GM12878 (cell line): ENCODE measurements at regions not wholly inside any gene's neighbourhood (a gene's known extent, or its start where the extent isn't known, plus 50 kb on each side); places are given as distances from the start of the nearest gene placed in this dataset.

Source experiments
- ATAC-seq: fragments of 200-7000 bp; cut with Tn5 transposase; 3 replicates; pipeline ENCODE4 v1.9.1; 2020; ENCODE audit warnings: mild to moderate bottlenecking, moderate library complexity
- BruUV-seq: library from RNA; stranded (reverse); fragments of 400-500 nt; replicated peaks from 2 replicates; lab custom pipeline; 2021; lab: Mats Ljungman, UMichigan
- CTCF ChIA-PET: fragments of 300-600 bp; sonication (Branson Sonifier 250); formaldehyde crosslinking; extraction: SDS; loops from one replicate; lab custom pipeline; 2021; ENCODE audit warnings: inconsistent platforms; lab: Yijun Ruan, JAX
- POLR2A ChIA-PET: fragments of 350-600 bp; formaldehyde crosslinking; extraction: SDS; loops from one replicate; lab custom pipeline; 2021; ENCODE audit warnings: inconsistent platforms; lab: Charles Lee
- RAD21 ChIA-PET: fragments of 300-600 bp; sonication (Branson Sonifier 250); formaldehyde crosslinking; loops from one replicate; lab custom pipeline; 2023; ENCODE audit warnings: antibody characterized with exemption; ENCODE audit not compliant: unreplicated experiment; lab: Charles Lee
- SMC1A ChIA-PET: fragments of 300-600 bp; sonication (Branson Sonifier 250); formaldehyde crosslinking; loops from one replicate; lab custom pipeline; 2023; ENCODE audit not compliant: unreplicated experiment, uncharacterized antibody; lab: Charles Lee
- DNase-seq: peaks from one replicate; pipeline ENCODE4 v3.0.0-alpha.2; 2011; ENCODE audit warnings: low read depth, low spot score
- FAIRE-seq: peaks from 3 replicates; lab custom pipeline; 2011; peaks lifted over from hg19 to GRCh38; lab: Jason Lieb, UNC
- H2AFZ ChIP-seq: 2 replicates; pipeline ENCODE4 v1.6.0; 2011; ENCODE audit warnings: low read depth, low read length, control low read depth; ENCODE audit not compliant: control insufficient read depth
- H3K27ac ChIP-seq: 2 replicates; pipeline ENCODE4 v1.5.1; 2011; ENCODE audit warnings: control low read depth; ENCODE audit not compliant: control insufficient read depth, insufficient read depth
- H3K27me3 ChIP-seq, 2 experiments: replicated peaks in 1 of 2; 2 replicates each; pipeline versions ENCODE4 v1.6.0 to v1.6.1; 2011; ENCODE audit warnings: low read length in 1 of 2; ENCODE audit not compliant: control insufficient read depth in 2 of 2, insufficient read depth in 2 of 2
- H3K36me3 ChIP-seq, 2 experiments: 2 replicates each; pipeline ENCODE4 v1.5.1; 2011; ENCODE audit warnings: low read length in 1 of 2; ENCODE audit not compliant: control insufficient read depth in 2 of 2, insufficient read depth in 2 of 2
- H3K4me1 ChIP-seq: 2 replicates; pipeline ENCODE4 v1.6.1; 2011; ENCODE audit warnings: mild to moderate bottlenecking, low read length, moderate library complexity, mixed read lengths; ENCODE audit not compliant: control insufficient read depth, insufficient read depth
- H3K4me2 ChIP-seq: 2 replicates; pipeline ENCODE4 v1.6.0; 2011; ENCODE audit warnings: control low read depth; ENCODE audit not compliant: control insufficient read depth, insufficient read depth
- H3K4me3 ChIP-seq: fragments of 200-600 bp; sonication (generic); 2 replicates; pipeline ENCODE4 v1.5.1; 2016
- H3K79me2 ChIP-seq: 2 replicates; pipeline ENCODE4 v1.6.0; 2011; ENCODE audit warnings: low read length; ENCODE audit not compliant: control insufficient read depth, insufficient read depth
- H3K9ac ChIP-seq: 2 replicates; pipeline ENCODE4 v1.8.0; 2011; ENCODE audit warnings: low read length, control low read depth, mixed read lengths; ENCODE audit not compliant: control insufficient read depth, insufficient read depth
- H3K9me3 ChIP-seq: replicated peaks from 3 replicates; pipeline ENCODE4 v1.5.1; 2011; ENCODE audit warnings: mild to moderate bottlenecking, low read length; ENCODE audit not compliant: control insufficient read depth, insufficient read depth
- H4K20me1 ChIP-seq: 2 replicates; pipeline ENCODE4 v1.6.0; 2011; ENCODE audit not compliant: control insufficient read depth, insufficient read depth
- ASH2L ChIP-seq: fragments of 300-600, 200-600 bp; sonication (generic); IDR thresholded peaks from 2 replicates; pipeline ENCODE4 v1.6.1; 2017; ENCODE audit warnings: low read depth, mild to moderate bottlenecking, borderline replicate concordance
- ZZZ3 ChIP-seq: IDR thresholded peaks from 2 replicates; pipeline ENCODE4 v1.6.1; 2011; ENCODE audit warnings: low read depth; ENCODE audit not compliant: control insufficient read depth, insufficient read length
- in situ Hi-C: fragments of 300-500 bp; cut with MboI; formaldehyde crosslinking; loops from 9 replicates; pipeline ENCODE4 v1.14.3; 2018; ENCODE audit warnings: mixed read lengths
- intact Hi-C: fragments of 100-400 bp; cut with micrococcal nuclease; formaldehyde crosslinking; loops from one replicate; pipeline ENCODE4 v1.14.2; 2022; ENCODE audit not compliant: unreplicated experiment
- TF ChIP-seq, protein P1 (sequence below): fragments of 450-650 bp; IDR thresholded peaks from 2 replicates; pipeline ENCODE4 v1.6.1; 2017; ENCODE audit warnings: mild to moderate bottlenecking, moderate library complexity
- TF ChIP-seq, protein P2 (sequence below): fragments of 450-650 bp; IDR thresholded peaks from 2 replicates; pipeline ENCODE4 v1.6.1; 2017; ENCODE audit warnings: mild to moderate bottlenecking, low read depth, inconsistent platforms; ENCODE audit not compliant: poor library complexity, severe bottlenecking
- TF ChIP-seq, protein P3 (sequence below): IDR thresholded peaks from 2 replicates; pipeline ENCODE4 v1.6.1; 2012; ENCODE audit warnings: low read depth, low read length, improper control_type of control experiment

- H3K4me1 ChIP-seq: no peaks in the 10 kb centered on the region
- no peak for FAIRE-seq
- no peaks in the 10 kb centered on the region for H4K20me1 ChIP-seq
- no peak overlapping the region for H3K4me3 ChIP-seq
- no peak for ATAC-seq
- no peak for DNase-seq
- no TSS peak for BruUV-seq
- no peaks in the 10 kb centered on the region for H3K79me2 ChIP-seq
- H3K27ac ChIP-seq: no peak overlapping the region
- SMC1A ChIA-PET: no interaction called here
- TF ChIP-seq, protein P1, sequence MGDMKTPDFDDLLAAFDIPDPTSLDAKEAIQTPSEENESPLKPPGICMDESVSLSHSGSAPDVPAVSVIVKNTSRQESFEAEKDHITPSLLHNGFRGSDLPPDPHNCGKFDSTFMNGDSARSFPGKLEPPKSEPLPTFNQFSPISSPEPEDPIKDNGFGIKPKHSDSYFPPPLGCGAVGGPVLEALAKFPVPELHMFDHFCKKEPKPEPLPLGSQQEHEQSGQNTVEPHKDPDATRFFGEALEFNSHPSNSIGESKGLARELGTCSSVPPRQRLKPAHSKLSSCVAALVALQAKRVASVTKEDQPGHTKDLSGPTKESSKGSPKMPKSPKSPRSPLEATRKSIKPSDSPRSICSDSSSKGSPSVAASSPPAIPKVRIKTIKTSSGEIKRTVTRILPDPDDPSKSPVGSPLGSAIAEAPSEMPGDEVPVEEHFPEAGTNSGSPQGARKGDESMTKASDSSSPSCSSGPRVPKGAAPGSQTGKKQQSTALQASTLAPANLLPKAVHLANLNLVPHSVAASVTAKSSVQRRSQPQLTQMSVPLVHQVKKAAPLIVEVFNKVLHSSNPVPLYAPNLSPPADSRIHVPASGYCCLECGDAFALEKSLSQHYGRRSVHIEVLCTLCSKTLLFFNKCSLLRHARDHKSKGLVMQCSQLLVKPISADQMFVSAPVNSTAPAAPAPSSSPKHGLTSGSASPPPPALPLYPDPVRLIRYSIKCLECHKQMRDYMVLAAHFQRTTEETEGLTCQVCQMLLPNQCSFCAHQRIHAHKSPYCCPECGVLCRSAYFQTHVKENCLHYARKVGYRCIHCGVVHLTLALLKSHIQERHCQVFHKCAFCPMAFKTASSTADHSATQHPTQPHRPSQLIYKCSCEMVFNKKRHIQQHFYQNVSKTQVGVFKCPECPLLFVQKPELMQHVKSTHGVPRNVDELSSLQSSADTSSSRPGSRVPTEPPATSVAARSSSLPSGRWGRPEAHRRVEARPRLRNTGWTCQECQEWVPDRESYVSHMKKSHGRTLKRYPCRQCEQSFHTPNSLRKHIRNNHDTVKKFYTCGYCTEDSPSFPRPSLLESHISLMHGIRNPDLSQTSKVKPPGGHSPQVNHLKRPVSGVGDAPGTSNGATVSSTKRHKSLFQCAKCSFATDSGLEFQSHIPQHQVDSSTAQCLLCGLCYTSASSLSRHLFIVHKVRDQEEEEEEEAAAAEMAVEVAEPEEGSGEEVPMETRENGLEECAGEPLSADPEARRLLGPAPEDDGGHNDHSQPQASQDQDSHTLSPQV: no peak
- TF ChIP-seq, protein P2, sequence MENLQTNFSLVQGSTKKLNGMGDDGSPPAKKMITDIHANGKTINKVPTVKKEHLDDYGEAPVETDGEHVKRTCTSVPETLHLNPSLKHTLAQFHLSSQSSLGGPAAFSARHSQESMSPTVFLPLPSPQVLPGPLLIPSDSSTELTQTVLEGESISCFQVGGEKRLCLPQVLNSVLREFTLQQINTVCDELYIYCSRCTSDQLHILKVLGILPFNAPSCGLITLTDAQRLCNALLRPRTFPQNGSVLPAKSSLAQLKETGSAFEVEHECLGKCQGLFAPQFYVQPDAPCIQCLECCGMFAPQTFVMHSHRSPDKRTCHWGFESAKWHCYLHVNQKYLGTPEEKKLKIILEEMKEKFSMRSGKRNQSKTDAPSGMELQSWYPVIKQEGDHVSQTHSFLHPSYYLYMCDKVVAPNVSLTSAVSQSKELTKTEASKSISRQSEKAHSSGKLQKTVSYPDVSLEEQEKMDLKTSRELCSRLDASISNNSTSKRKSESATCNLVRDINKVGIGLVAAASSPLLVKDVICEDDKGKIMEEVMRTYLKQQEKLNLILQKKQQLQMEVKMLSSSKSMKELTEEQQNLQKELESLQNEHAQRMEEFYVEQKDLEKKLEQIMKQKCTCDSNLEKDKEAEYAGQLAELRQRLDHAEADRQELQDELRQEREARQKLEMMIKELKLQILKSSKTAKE: no peak
- TF ChIP-seq, protein P3, sequence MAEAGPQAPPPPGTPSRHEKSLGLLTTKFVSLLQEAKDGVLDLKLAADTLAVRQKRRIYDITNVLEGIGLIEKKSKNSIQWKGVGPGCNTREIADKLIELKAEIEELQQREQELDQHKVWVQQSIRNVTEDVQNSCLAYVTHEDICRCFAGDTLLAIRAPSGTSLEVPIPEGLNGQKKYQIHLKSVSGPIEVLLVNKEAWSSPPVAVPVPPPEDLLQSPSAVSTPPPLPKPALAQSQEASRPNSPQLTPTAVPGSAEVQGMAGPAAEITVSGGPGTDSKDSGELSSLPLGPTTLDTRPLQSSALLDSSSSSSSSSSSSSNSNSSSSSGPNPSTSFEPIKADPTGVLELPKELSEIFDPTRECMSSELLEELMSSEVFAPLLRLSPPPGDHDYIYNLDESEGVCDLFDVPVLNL: no peak
- TF ChIP-seq ZZZ3: no peak
- no peak for TF ChIP-seq ASH2L
- TF ChIP-seq, all 136 proteins: peak for 0
- Histone ChIP-seq H3K4me2 (no peak overlapping the region), H2AFZ (no peak overlapping the region), H3K9ac (no peak overlapping the region), H3K27me3 (peaks cover 0 to 2% of the 10 kb centered on the region in 2 experiments; a peak in 2 of 4 replicates), H3K36me3 (no peaks in the 10 kb centered on the region), H3K9me3 (no peaks in the 10 kb centered on the region; the same call in 1 of the 3 replicates)
- intact Hi-C loops: no loop called here
- in situ Hi-C loops: no loop called here
- ChIA-PET RAD21 (no interaction called here), CTCF (no interaction called here), POLR2A (no interaction called here)
Observed at GRCh38 chr4:110381784-110382183, 94.2 kb upstream of the ENPEP start.
